Neural progenitor cell (in vitro differentiated cells): ENCODE measurements at regions not wholly inside any gene's neighbourhood (a gene's known extent, or its start where the extent isn't known, plus 50 kb on each side); places are given as distances from the start of the nearest gene placed in this dataset.

ENCODE experiments used
- EZH2 ChIP-seq: fragments of 200-600 bp; sonication (generic); IDR thresholded peaks from 2 replicates; pipeline ENCODE4 v1.6.1; 2017; ENCODE audit warnings: antibody characterized with exemption, mild to moderate bottlenecking, moderate library complexity
- TF ChIP-seq, protein P1 (sequence below): fragments of 200-600 bp; sonication (generic); IDR thresholded peaks from 2 replicates; pipeline ENCODE4 v1.5.1; 2017; ENCODE audit warnings: antibody characterized with exemption, mild to moderate bottlenecking

DNA sequence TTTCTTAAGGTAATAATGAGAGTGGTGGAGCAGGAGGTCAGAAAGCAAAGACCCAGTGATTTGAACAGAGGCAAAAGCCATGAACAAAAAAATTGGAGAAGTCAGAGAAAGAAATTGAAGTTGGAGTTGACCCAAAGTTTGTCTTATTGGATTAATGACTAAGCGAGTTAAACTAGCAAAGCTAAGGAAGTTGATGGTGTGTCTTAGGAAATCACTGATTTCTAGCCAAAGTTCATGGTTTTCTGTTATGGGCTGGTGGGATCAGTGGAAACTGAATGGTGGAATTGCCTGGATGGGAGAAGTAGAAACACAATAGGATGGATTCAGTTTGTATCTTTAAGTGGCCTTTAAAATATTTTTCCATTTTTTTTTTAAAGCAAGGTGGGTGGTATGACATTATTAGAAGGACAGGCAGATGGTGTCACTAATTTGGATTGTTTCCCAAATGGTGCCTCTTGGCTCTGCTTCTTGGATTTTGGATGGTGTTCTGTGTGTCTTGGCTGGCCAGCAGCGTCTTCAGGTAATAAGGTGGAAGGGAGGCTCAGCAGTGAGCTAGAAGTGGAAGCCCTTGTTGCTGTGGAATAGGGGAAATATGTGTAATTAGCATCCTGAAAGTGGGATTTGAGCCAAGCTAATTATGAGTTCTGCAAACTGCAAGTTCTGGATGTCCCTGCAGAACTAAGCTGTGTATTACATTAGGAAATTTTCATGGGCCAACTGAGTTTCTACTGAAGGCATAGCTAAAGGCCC, 302.9 kb downstream of the LMO7 start:
- TF ChIP-seq, protein P1, sequence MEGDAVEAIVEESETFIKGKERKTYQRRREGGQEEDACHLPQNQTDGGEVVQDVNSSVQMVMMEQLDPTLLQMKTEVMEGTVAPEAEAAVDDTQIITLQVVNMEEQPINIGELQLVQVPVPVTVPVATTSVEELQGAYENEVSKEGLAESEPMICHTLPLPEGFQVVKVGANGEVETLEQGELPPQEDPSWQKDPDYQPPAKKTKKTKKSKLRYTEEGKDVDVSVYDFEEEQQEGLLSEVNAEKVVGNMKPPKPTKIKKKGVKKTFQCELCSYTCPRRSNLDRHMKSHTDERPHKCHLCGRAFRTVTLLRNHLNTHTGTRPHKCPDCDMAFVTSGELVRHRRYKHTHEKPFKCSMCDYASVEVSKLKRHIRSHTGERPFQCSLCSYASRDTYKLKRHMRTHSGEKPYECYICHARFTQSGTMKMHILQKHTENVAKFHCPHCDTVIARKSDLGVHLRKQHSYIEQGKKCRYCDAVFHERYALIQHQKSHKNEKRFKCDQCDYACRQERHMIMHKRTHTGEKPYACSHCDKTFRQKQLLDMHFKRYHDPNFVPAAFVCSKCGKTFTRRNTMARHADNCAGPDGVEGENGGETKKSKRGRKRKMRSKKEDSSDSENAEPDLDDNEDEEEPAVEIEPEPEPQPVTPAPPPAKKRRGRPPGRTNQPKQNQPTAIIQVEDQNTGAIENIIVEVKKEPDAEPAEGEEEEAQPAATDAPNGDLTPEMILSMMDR = no peak
- TF ChIP-seq EZH2 = no peak
